OCI-LY3 (cell line): ENCODE measurements at regions not wholly inside any gene's neighbourhood (a gene's known extent, or its start where the extent isn't known, plus 50 kb on each side); places are given as distances from the start of the nearest gene placed in this dataset.

Experiments used
- H2AFZ ChIP-seq: fragments of 200-600, 300-600 bp; shearing (Covaris generic); 2 replicates; pipeline ENCODE4 v1.6.0; 2014; ENCODE audit warnings: antibody characterized with exemption, low read depth, low read length
- H3K27ac ChIP-seq: fragments of 200-600, 300-600 bp; sonication (generic); 2 replicates; pipeline ENCODE4 v1.5.1; 2014; ENCODE audit warnings: mild to moderate bottlenecking, low read length, moderate library complexity, mixed read lengths
- H3K27me3 ChIP-seq: fragments of 200-600, 300-600 bp; sonication (generic); 2 replicates; pipeline ENCODE4 v1.6.1; 2014; ENCODE audit warnings: low read depth, low read length, mixed read lengths
- H3K36me3 ChIP-seq: fragments of 200-600, 300-600 bp; sonication (generic); replicated peaks from 2 replicates; pipeline ENCODE3; 2014; ENCODE audit warnings: low read depth, low read length, mixed read lengths
- H3K4me1 ChIP-seq: fragments of 300-600, 200-600 bp; sonication (generic); 2 replicates; pipeline ENCODE4 v1.6.1; 2014; ENCODE audit warnings: low read length, mixed read lengths
- H3K4me2 ChIP-seq: fragments of 200-600, 300-600 bp; sonication (generic); 2 replicates; pipeline ENCODE4 v1.6.1; 2014; ENCODE audit warnings: low read length, mixed read lengths
- H3K4me3 ChIP-seq: fragments of 300-600, 200-600 bp; sonication (generic); 2 replicates; pipeline ENCODE4 v1.5.1; 2014; ENCODE audit warnings: antibody characterized with exemption, mild to moderate bottlenecking, low read length, moderate library complexity
- H3K79me2 ChIP-seq: fragments of 300-600, 200-600 bp; shearing (Covaris generic); 2 replicates; pipeline ENCODE4 v1.6.1; 2014; ENCODE audit warnings: mild to moderate bottlenecking, low read length, mixed read lengths
- H3K9ac ChIP-seq: fragments of 300-600, 200-600 bp; shearing (Covaris generic); 2 replicates; pipeline ENCODE4 v1.6.0; 2014; ENCODE audit warnings: mild to moderate bottlenecking, low read length, moderate library complexity
- H3K9me3 ChIP-seq: fragments of 200-600, 300-600 bp; shearing (Covaris generic); 2 replicates; pipeline ENCODE4 v1.6.1; 2014; ENCODE audit warnings: low read length, mixed read lengths; ENCODE audit not compliant: insufficient read depth
- H4K20me1 ChIP-seq: fragments of 200-600, 300-600 bp; sonication (generic); 2 replicates; pipeline ENCODE4 v1.6.1; 2016; ENCODE audit warnings: low read length, mixed read lengths; ENCODE audit not compliant: insufficient read depth
- EZH2phosphoT487 ChIP-seq: fragments of 200-600 bp; shearing (Covaris generic); IDR thresholded peaks from 2 replicates; pipeline ENCODE4 v1.6.1; 2018; ENCODE audit warnings: antibody characterized with exemption, mixed run types, low read depth
- TF ChIP-seq, protein P1 (sequence below): fragments of 200-600, 300-600 bp; sonication (generic); IDR thresholded peaks from 2 replicates; pipeline ENCODE4 v1.5.1; 2014; ENCODE audit warnings: antibody characterized with exemption, low read length, low read depth

DNA sequence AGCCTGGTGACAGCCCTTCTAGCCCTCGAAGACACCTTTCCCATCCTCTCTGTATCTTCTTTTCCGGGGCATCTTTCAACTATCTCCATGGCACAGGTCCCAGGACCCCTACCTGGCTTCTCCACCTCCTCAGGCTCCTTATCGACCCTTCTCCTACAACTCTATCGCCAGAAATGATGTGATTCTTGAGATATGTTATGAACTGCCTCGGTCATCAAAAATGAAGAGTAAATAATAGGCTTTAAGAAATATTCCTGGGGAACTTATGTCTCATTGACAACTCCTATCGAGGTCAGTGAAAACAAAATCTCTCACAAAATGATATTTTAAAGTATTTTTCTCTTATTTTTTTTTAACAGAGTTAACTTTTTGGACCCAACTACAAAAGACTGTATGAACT lies 405.5 kb upstream of the SHH start:
- Histone ChIP-seq H3K27ac (no peak overlapping the region), H3K4me2 (no peak overlapping the region), H3K36me3 (no peaks in the 10 kb centered on the region), H3K9ac (no peak overlapping the region), H3K79me2 (no peaks in the 10 kb centered on the region), H3K4me3 (no peak overlapping the region), H3K9me3 (no peaks in the 10 kb centered on the region), H3K27me3 (peaks cover 13% of the 10 kb centered on the region; the same call in 1 of the 2 replicates), H4K20me1 (no peaks in the 10 kb centered on the region), H3K4me1 (no peaks in the 10 kb centered on the region), H2AFZ (no peak overlapping the region)
- TF ChIP-seq EZH2phosphoT487, result no peak
- TF ChIP-seq, protein P1, sequence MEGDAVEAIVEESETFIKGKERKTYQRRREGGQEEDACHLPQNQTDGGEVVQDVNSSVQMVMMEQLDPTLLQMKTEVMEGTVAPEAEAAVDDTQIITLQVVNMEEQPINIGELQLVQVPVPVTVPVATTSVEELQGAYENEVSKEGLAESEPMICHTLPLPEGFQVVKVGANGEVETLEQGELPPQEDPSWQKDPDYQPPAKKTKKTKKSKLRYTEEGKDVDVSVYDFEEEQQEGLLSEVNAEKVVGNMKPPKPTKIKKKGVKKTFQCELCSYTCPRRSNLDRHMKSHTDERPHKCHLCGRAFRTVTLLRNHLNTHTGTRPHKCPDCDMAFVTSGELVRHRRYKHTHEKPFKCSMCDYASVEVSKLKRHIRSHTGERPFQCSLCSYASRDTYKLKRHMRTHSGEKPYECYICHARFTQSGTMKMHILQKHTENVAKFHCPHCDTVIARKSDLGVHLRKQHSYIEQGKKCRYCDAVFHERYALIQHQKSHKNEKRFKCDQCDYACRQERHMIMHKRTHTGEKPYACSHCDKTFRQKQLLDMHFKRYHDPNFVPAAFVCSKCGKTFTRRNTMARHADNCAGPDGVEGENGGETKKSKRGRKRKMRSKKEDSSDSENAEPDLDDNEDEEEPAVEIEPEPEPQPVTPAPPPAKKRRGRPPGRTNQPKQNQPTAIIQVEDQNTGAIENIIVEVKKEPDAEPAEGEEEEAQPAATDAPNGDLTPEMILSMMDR, result no peak

DNA sequence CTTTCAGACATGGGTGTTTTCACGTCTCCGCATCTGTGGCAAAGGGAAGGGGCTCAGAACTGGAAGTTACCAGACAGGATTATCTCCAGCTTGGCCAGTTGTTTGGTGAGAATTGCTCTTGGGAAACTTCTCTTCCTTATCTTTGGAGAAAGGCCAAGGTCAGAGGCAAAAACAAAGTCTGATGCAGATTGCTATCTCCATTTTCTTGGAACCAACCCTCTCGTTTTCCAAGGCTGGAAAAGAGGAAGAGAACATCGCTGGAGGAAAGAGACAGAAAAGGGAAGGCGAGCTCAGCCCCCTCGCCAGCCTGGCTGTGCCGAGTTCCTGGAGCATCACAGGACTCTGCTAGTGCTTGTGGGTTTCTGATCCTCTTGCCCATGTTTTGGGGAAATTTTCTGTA lies 396.8 kb upstream of the SHH start:
- Histone ChIP-seq H3K9me3 (no peaks in the 10 kb centered on the region), H3K9ac (no peak overlapping the region), H3K4me1 (no peaks in the 10 kb centered on the region), H4K20me1 (no peaks in the 10 kb centered on the region), H3K79me2 (no peaks in the 10 kb centered on the region), H3K27me3 (0 out of 2 replicates have a peak, but pooled peaks cover 6% of the 10 kb centered on the region), H2AFZ (no peak overlapping the region), H3K36me3 (no peaks in the 10 kb centered on the region), H3K4me3 (no peak overlapping the region), H3K4me2 (no peak overlapping the region), H3K27ac (no peak overlapping the region)
- no peak for TF ChIP-seq EZH2phosphoT487
- TF ChIP-seq, protein P1, result no peak

- Histone ChIP-seq H3K27ac (no peak overlapping the region), H3K4me1 (no peaks in the 10 kb centered on the region), H3K9ac (no peak overlapping the region), H3K4me3 (no peak overlapping the region), H3K36me3 (no peaks in the 10 kb centered on the region), H3K9me3 (no peaks in the 10 kb centered on the region), H2AFZ (no peak overlapping the region), H4K20me1 (no peaks in the 10 kb centered on the region), H3K4me2 (no peak overlapping the region), H3K79me2 (no peaks in the 10 kb centered on the region), H3K27me3 (0 out of 2 replicates have a peak, but pooled peaks cover 8% of the 10 kb centered on the region)
- TF ChIP-seq, protein P1, result no peak
- no peak for TF ChIP-seq EZH2phosphoT487
These were observed 395.0 kb upstream of the SHH start for GRCh38 chr7:156207306-156207705.

DNA sequence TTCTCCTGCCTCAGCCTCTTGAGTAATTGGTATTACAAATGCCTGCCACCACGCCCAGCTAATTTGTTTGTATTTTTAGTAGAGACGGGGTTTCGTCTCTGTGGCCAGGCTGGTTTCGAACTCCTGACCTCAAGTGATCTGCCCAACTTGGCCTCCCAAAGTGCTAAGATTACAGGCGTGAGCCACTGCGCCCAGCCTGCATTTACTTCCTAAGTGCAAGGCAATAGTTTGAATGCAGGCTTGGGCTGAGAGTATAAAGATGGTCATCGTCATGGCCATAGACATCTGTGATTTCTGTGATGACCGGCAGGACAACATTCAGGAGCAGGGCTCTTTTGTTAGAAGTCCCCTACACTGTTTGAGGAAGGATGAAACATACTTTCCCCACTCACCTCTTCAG lies 393.9 kb upstream of the SHH start:
- TF ChIP-seq, protein P1, result no peak
- no peak for TF ChIP-seq EZH2phosphoT487
- Histone ChIP-seq H3K79me2 (no peaks in the 10 kb centered on the region), H3K9ac (no peak overlapping the region), H3K27ac (no peak overlapping the region), H3K9me3 (no peaks in the 10 kb centered on the region), H3K4me3 (no peak overlapping the region), H3K36me3 (no peaks in the 10 kb centered on the region), H3K27me3 (0 out of 2 replicates have a peak, but pooled peaks cover 8% of the 10 kb centered on the region), H4K20me1 (no peaks in the 10 kb centered on the region), H2AFZ (no peak overlapping the region), H3K4me1 (no peaks in the 10 kb centered on the region), H3K4me2 (no peak overlapping the region)
